ENCODE measurements at regions not wholly inside any gene's neighbourhood (a gene's known extent, or its start where the extent isn't known, plus 50 kb on each side); places are given as distances from the start of the nearest gene placed in this dataset.

DNA sequence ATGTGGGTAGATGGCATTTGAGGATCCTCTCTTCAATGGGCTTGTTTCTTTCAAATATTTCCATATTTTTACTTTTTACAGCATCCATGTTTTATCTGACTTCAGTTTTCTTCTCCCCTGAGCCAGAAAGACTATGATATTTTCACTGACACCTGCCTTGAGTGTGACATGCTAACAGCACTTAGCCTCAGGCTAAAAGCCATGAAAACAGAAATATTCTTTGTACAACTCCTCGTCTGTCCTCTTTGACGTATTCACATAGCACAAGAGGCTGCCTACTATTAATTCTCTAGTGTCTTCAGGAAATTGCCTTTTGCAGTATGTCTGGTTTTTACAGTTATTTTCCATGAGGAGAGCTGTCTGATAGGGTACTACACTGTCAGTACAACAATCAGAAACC lies 215.0 kb downstream of the MAD2L1 start:
- POLR2A ChIA-PET (ENCODE audit: unreplicated experiment), result no interaction called here
- H4K91ac ChIP-seq (ENCODE audit: insufficient read depth, low read depth, low read length), result no peak overlapping the region
- H3K9ac ChIP-seq (ENCODE audit: low read depth, low read length), result no peak overlapping the region
- H2AK5ac ChIP-seq (ENCODE audit: low read depth, low read length), result no peak overlapping the region
- no peak overlapping the region for H3K4me3 ChIP-seq (ENCODE audit: insufficient read depth, low read depth, low read length)
- H3K36me3 ChIP-seq (ENCODE audit: control insufficient read depth, insufficient read depth, low read length), result no peaks in the 10 kb centered on the region
- H2BK120ac ChIP-seq (ENCODE audit: low read depth, low read length), result no peak overlapping the region
- TF ChIP-seq ELK1 (IDR thresholded peaks at IDR 0.05; ENCODE audit: borderline replicate concordance, low read depth, low read length) (no peak), MXI1 (IDR thresholded peaks at IDR 0.05; ENCODE audit: borderline replicate concordance, low read depth, low read length) (no peak), RCOR1 (IDR thresholded peaks at IDR 0.05; ENCODE audit: insufficient replicate concordance, low read length) (no peak), MAZ (IDR thresholded peaks at IDR 0.05; ENCODE audit: borderline replicate concordance, low read depth, low read length) (no peak), SMC3 (IDR thresholded peaks at IDR 0.05; ENCODE audit: low read depth, low read length) (no peak), NFE2L2 (IDR thresholded peaks at IDR 0.05; ENCODE audit: low read depth, low read length) (no peak), POLR2A (IDR thresholded peaks at IDR 0.05; ENCODE audit: low read depth, low read length) (no peak), CEBPB (IDR thresholded peaks at IDR 0.05; ENCODE audit: low read depth, low read length) (no peak), BHLHE40 (IDR thresholded peaks at IDR 0.05; ENCODE audit: low read depth, low read length) (no peak), FOS (IDR thresholded peaks at IDR 0.05; ENCODE audit: low read depth, low read length) (no peak), CHD1 (IDR thresholded peaks at IDR 0.05; ENCODE audit: low read depth, low read length) (no peak), MAFK (IDR thresholded peaks at IDR 0.05; ENCODE audit: low read depth, low read length) (no peak), USF2 (IDR thresholded peaks at IDR 0.05; ENCODE audit: low read depth, low read length) (no peak), RAD21 (IDR thresholded peaks at IDR 0.05; ENCODE audit: low read length) (no peak), RFX5 (IDR thresholded peaks at IDR 0.05; ENCODE audit: low read depth, low read length) (no peak)
- TF ChIP-seq, protein P1, sequence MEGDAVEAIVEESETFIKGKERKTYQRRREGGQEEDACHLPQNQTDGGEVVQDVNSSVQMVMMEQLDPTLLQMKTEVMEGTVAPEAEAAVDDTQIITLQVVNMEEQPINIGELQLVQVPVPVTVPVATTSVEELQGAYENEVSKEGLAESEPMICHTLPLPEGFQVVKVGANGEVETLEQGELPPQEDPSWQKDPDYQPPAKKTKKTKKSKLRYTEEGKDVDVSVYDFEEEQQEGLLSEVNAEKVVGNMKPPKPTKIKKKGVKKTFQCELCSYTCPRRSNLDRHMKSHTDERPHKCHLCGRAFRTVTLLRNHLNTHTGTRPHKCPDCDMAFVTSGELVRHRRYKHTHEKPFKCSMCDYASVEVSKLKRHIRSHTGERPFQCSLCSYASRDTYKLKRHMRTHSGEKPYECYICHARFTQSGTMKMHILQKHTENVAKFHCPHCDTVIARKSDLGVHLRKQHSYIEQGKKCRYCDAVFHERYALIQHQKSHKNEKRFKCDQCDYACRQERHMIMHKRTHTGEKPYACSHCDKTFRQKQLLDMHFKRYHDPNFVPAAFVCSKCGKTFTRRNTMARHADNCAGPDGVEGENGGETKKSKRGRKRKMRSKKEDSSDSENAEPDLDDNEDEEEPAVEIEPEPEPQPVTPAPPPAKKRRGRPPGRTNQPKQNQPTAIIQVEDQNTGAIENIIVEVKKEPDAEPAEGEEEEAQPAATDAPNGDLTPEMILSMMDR (conservative IDR thresholded peaks at IDR 0.05; ENCODE audit: low read depth, low read length), result no peak
- no peak overlapping the region for H2AFZ ChIP-seq (replicated peaks; ENCODE audit: low read length, poor library complexity)
- H3K14ac ChIP-seq (replicated peaks; ENCODE audit: low read depth, low read length), result no peak overlapping the region
- no peak overlapping the region for H2BK20ac ChIP-seq (ENCODE audit: low read depth, low read length)
- no peak overlapping the region for H3K27ac ChIP-seq (ENCODE audit: insufficient read depth, low read length)
- no peak overlapping the region for H3K18ac ChIP-seq (ENCODE audit: low read depth, low read length)
- DNase-seq (no peak), ATAC-seq (ENCODE audit: low read depth) (no peak)
- H3K56ac ChIP-seq (ENCODE audit: extremely low read depth, insufficient read depth, low read length), result no peak overlapping the region
- intact Hi-C loops (cut with micrococcal nuclease) (no loop called here), in situ Hi-C loops (cut with MboI; ENCODE audit: low sequenced_read_pairs) (no loop called here), dilution Hi-C loops (cut with HindIII; ENCODE audit: low sequenced_read_pairs, unreplicated experiment) (no loop called here)
- CTCF ChIA-PET, result no interaction called here
- H3K79me1 ChIP-seq (ENCODE audit: low read depth in 1 of 2, low read length in 2 of 2), result no peaks in the 10 kb centered on the region
- no peak overlapping the region for H2BK15ac ChIP-seq (ENCODE audit: low read depth, low read length)
- no peaks in the 10 kb centered on the region for H4K20me1 ChIP-seq (ENCODE audit: insufficient read depth, low read length)
- H3K23ac ChIP-seq (ENCODE audit: low read depth, low read length), result no peak overlapping the region
- H4K8ac ChIP-seq (ENCODE audit: low read depth in 2 of 2, low read length in 2 of 2), result no peak overlapping the region
- H3K4me2 ChIP-seq (ENCODE audit: low read depth, low read length), result no peak overlapping the region
- H2BK5ac ChIP-seq (ENCODE audit: low read depth, low read length, poor library complexity, severe bottlenecking), result no peak overlapping the region
- no peaks in the 10 kb centered on the region for H3K9me1 ChIP-seq (ENCODE audit: insufficient read depth, low read length)
- H3K4ac ChIP-seq (ENCODE audit: low read depth, low read length), result no peak overlapping the region
- no peak overlapping the region for H4K5ac ChIP-seq (ENCODE audit: low read depth, low read length)
- H3K27me3 ChIP-seq (ENCODE audit: control insufficient read depth, insufficient read depth, low read length), result no peaks in the 10 kb centered on the region
- H3K9me3 ChIP-seq (ENCODE audit: control insufficient read depth, insufficient read depth, low read length), result no peaks in the 10 kb centered on the region
- H3K4me1 ChIP-seq (ENCODE audit: control insufficient read depth, insufficient read depth, low read length), result no peaks in the 10 kb centered on the region
- no CpG with 5 or more reads among the region's 2 CpGs for WGBS, 2 experiments (ENCODE audit: extremely low coverage in 2 of 2, insufficient read length in 1 of 2)
- H2AK9ac ChIP-seq (replicated peaks; ENCODE audit: low read depth, low read length, poor library complexity), result no peak overlapping the region
- no TSS peak for BruUV-seq (replicated peaks)
